ENCODE measurements at regions not wholly inside any gene's neighbourhood (a gene's known extent, or its start where the extent isn't known, plus 50 kb on each side); places are given as distances from the start of the nearest gene placed in this dataset.
"Not testable (repeated sequence)": the region's sequence is repeated elsewhere in the genome, so short reads cannot be mapped to it uniquely, and the experiment has no call there.

- not testable (repeated sequence) for H3K4me1 Mint-ChIP-seq (ENCODE audit: unreplicated experiment); H3K36me3 Mint-ChIP-seq (ENCODE audit: unreplicated experiment); H3K4me3 Mint-ChIP-seq (ENCODE audit: unreplicated experiment); DNase-seq (ENCODE audit: extremely low spot score, unreplicated experiment); H3K27ac Mint-ChIP-seq (ENCODE audit: unreplicated experiment); H3K9me3 Mint-ChIP-seq (ENCODE audit: unreplicated experiment); H3K27me3 Mint-ChIP-seq (ENCODE audit: unreplicated experiment)
These were observed 138.7 kb upstream of the GOLGA6L6 start for GRCh38 chr15:20680257-20680815.

GRCh38 chr15:20672470-20672869 lies 130.9 kb upstream of the GOLGA6L6 start:
- H3K4me1 Mint-ChIP-seq (ENCODE audit: unreplicated experiment) = no peaks in the 10 kb centered on the region
- H3K4me3 Mint-ChIP-seq (ENCODE audit: unreplicated experiment) = no peak overlapping the region
- no peak for DNase-seq (ENCODE audit: extremely low spot score, unreplicated experiment)
- no peak overlapping the region for H3K27ac Mint-ChIP-seq (ENCODE audit: unreplicated experiment)
- H3K36me3 Mint-ChIP-seq (ENCODE audit: unreplicated experiment) = no peaks in the 10 kb centered on the region
- H3K9me3 Mint-ChIP-seq (ENCODE audit: unreplicated experiment) = peaks cover 6% of the 10 kb centered on the region
- no peak for TF ChIP-seq CTCF (IDR thresholded peaks at IDR 0.05)
- no peaks in the 10 kb centered on the region for H3K27me3 Mint-ChIP-seq (ENCODE audit: unreplicated experiment)

GRCh38 chr15:20671675-20672074 lies 130.1 kb upstream of the GOLGA6L6 start:
- no peaks in the 10 kb centered on the region for H3K4me1 Mint-ChIP-seq (ENCODE audit: unreplicated experiment)
- no peak overlapping the region for H3K27ac Mint-ChIP-seq (ENCODE audit: unreplicated experiment)
- peaks cover 6% of the 10 kb centered on the region for H3K9me3 Mint-ChIP-seq (ENCODE audit: unreplicated experiment)
- no peaks in the 10 kb centered on the region for H3K36me3 Mint-ChIP-seq (ENCODE audit: unreplicated experiment)
- H3K4me3 Mint-ChIP-seq (ENCODE audit: unreplicated experiment) = no peak overlapping the region
- DNase-seq (ENCODE audit: extremely low spot score, unreplicated experiment) = no peak
- no peaks in the 10 kb centered on the region for H3K27me3 Mint-ChIP-seq (ENCODE audit: unreplicated experiment)
- no peak for TF ChIP-seq CTCF (IDR thresholded peaks at IDR 0.05)

GRCh38 chr15:20666410-20666809 lies 124.8 kb upstream of the GOLGA6L6 start:
- H3K4me3 Mint-ChIP-seq (ENCODE audit: unreplicated experiment); DNase-seq (ENCODE audit: extremely low spot score, unreplicated experiment); H3K4me1 Mint-ChIP-seq (ENCODE audit: unreplicated experiment); H3K36me3 Mint-ChIP-seq (ENCODE audit: unreplicated experiment); H3K27me3 Mint-ChIP-seq (ENCODE audit: unreplicated experiment); H3K9me3 Mint-ChIP-seq (ENCODE audit: unreplicated experiment); H3K27ac Mint-ChIP-seq (ENCODE audit: unreplicated experiment): not testable (repeated sequence)

GRCh38 chr15:20665653-20666052 lies 124.1 kb upstream of the GOLGA6L6 start:
- no peaks in the 10 kb centered on the region for H3K36me3 Mint-ChIP-seq (ENCODE audit: unreplicated experiment)
- TF ChIP-seq CTCF (IDR thresholded peaks at IDR 0.05) = no peak
- H3K27ac Mint-ChIP-seq (ENCODE audit: unreplicated experiment) = no peak overlapping the region
- H3K4me3 Mint-ChIP-seq (ENCODE audit: unreplicated experiment) = no peak overlapping the region
- H3K9me3 Mint-ChIP-seq (ENCODE audit: unreplicated experiment) = peaks cover 3% of the 10 kb centered on the region
- H3K4me1 Mint-ChIP-seq (ENCODE audit: unreplicated experiment) = no peaks in the 10 kb centered on the region
- DNase-seq (ENCODE audit: extremely low spot score, unreplicated experiment) = no peak
- no peaks in the 10 kb centered on the region for H3K27me3 Mint-ChIP-seq (ENCODE audit: unreplicated experiment)

- H3K27ac Mint-ChIP-seq (ENCODE audit: unreplicated experiment) = no peak overlapping the region
- peak; percentile 89 for DNase-seq (ENCODE audit: extremely low spot score, unreplicated experiment)
- no peaks in the 10 kb centered on the region for H3K4me1 Mint-ChIP-seq (ENCODE audit: unreplicated experiment)
- no peak overlapping the region for H3K4me3 Mint-ChIP-seq (ENCODE audit: unreplicated experiment)
- no peaks in the 10 kb centered on the region for H3K27me3 Mint-ChIP-seq (ENCODE audit: unreplicated experiment)
- H3K9me3 Mint-ChIP-seq (ENCODE audit: unreplicated experiment) = no peaks in the 10 kb centered on the region
- no peak for TF ChIP-seq CTCF (IDR thresholded peaks at IDR 0.05)
- no peaks in the 10 kb centered on the region for H3K36me3 Mint-ChIP-seq (ENCODE audit: unreplicated experiment)
These were observed 117.7 kb upstream of the GOLGA6L6 start for GRCh38 chr15:20659265-20659664.

All from osteocyte (in vitro differentiated cells).